ENCODE measurements at regions not wholly inside any gene's neighbourhood (a gene's known extent, or its start where the extent isn't known, plus 50 kb on each side); places are given as distances from the start of the nearest gene placed in this dataset.
A peak's percentile ranks its signal among the peaks of the same experiment; 100 is the strongest.

- H3K27me3 ChIP-seq (ENCODE audit: control insufficient read depth, insufficient read depth, low read length): no peaks in the 10 kb centered on the region
- no peaks in the 10 kb centered on the region for H3K9me3 ChIP-seq (ENCODE audit: control insufficient read depth in 2 of 3, insufficient read depth in 1 of 3, low read length in 3 of 3)
- no peak overlapping the region for H3K27ac ChIP-seq (ENCODE audit: low read depth in 2 of 2, low read length in 2 of 2)
- no peak overlapping the region for H3K9ac ChIP-seq (ENCODE audit: low read length in 3 of 3)
- H3K4me1 ChIP-seq (ENCODE audit: control insufficient read depth in 2 of 3, insufficient read depth in 2 of 3, low read depth in 1 of 3, low read length in 3 of 3): no peaks in the 10 kb centered on the region
- no peak for FAIRE-seq
- no peak overlapping the region for H3K4me3 ChIP-seq (ENCODE audit: low read length in 3 of 3)
- no peak for TF ChIP-seq CTCF (IDR thresholded peaks at IDR 0.05; ENCODE audit: borderline replicate concordance, extremely low read depth, insufficient read depth)
- intact Hi-C loops (cut with DNase I): no loop called here
- DNase-seq: peak in 4 of 5 donors; percentile 56 to 91 (median 67)
- no peaks in the 10 kb centered on the region for H3K36me3 ChIP-seq (ENCODE audit: control insufficient read depth in 2 of 3, insufficient read depth in 3 of 3, low read length in 3 of 3)
Measured at GRCh38 chr4:123786920-123787319, 390.3 kb downstream of the SPRY1 start.

GRCh38 chr4:123787512-123788080 is 391.0 kb downstream of the SPRY1 start:
- H3K27me3 ChIP-seq (ENCODE audit: control insufficient read depth, insufficient read depth, low read length): no peaks in the 10 kb centered on the region
- no peaks in the 10 kb centered on the region for H3K36me3 ChIP-seq (ENCODE audit: control insufficient read depth in 2 of 3, insufficient read depth in 3 of 3, low read length in 3 of 3)
- DNase-seq (no peak), FAIRE-seq (no peak)
- intact Hi-C loops (cut with DNase I): no loop called here
- H3K9ac ChIP-seq (ENCODE audit: low read length in 3 of 3): no peak overlapping the region
- H3K9me3 ChIP-seq (ENCODE audit: control insufficient read depth in 2 of 3, insufficient read depth in 1 of 3, low read length in 3 of 3): no peaks in the 10 kb centered on the region
- TF ChIP-seq CTCF (IDR thresholded peaks at IDR 0.05; ENCODE audit: borderline replicate concordance, extremely low read depth, insufficient read depth): no peak
- no peak overlapping the region for H3K4me3 ChIP-seq (ENCODE audit: low read length in 3 of 3)
- H3K4me1 ChIP-seq (ENCODE audit: control insufficient read depth in 2 of 3, insufficient read depth in 2 of 3, low read depth in 1 of 3, low read length in 3 of 3): no peaks in the 10 kb centered on the region
- no peak overlapping the region for H3K27ac ChIP-seq (ENCODE audit: low read depth in 2 of 2, low read length in 2 of 2)

- no peaks in the 10 kb centered on the region for H3K9me3 ChIP-seq (ENCODE audit: control insufficient read depth in 2 of 3, insufficient read depth in 1 of 3, low read length in 3 of 3)
- H3K9ac ChIP-seq (ENCODE audit: low read length in 3 of 3): no peak overlapping the region
- no peak overlapping the region for H3K4me3 ChIP-seq (ENCODE audit: low read length in 3 of 3)
- FAIRE-seq: no peak
- TF ChIP-seq CTCF (IDR thresholded peaks at IDR 0.05; ENCODE audit: borderline replicate concordance, extremely low read depth, insufficient read depth): no peak
- intact Hi-C loops (cut with DNase I): no loop called here
- no peaks in the 10 kb centered on the region for H3K36me3 ChIP-seq (ENCODE audit: control insufficient read depth in 2 of 3, insufficient read depth in 3 of 3, low read length in 3 of 3)
- H3K4me1 ChIP-seq (ENCODE audit: control insufficient read depth in 2 of 3, insufficient read depth in 2 of 3, low read depth in 1 of 3, low read length in 3 of 3): no peaks in the 10 kb centered on the region
- no peak for DNase-seq
- H3K27ac ChIP-seq (ENCODE audit: low read depth in 2 of 2, low read length in 2 of 2): no peak overlapping the region
- H3K27me3 ChIP-seq (ENCODE audit: control insufficient read depth, insufficient read depth, low read length): no peaks in the 10 kb centered on the region
Measured at GRCh38 chr4:123788577-123788976, 392.0 kb downstream of the SPRY1 start.

- no peak for DNase-seq
- no peak for FAIRE-seq
- Histone ChIP-seq H3K27me3 (ENCODE audit: control insufficient read depth, insufficient read depth, low read length) (no peaks in the 10 kb centered on the region), H3K4me3 (ENCODE audit: low read length in 3 of 3) (no peak overlapping the region), H3K9me3 (ENCODE audit: control insufficient read depth in 2 of 3, insufficient read depth in 1 of 3, low read length in 3 of 3) (peaks cover 0 to 1% (median 0%) of the 10 kb centered on the region in 3 donors), H3K27ac (ENCODE audit: low read depth in 2 of 2, low read length in 2 of 2) (no peak overlapping the region), H3K9ac (ENCODE audit: low read length in 3 of 3) (no peak overlapping the region), H3K4me1 (ENCODE audit: control insufficient read depth in 2 of 3, insufficient read depth in 2 of 3, low read depth in 1 of 3, low read length in 3 of 3) (no peaks in the 10 kb centered on the region), H3K36me3 (ENCODE audit: control insufficient read depth in 2 of 3, insufficient read depth in 3 of 3, low read length in 3 of 3) (no peaks in the 10 kb centered on the region)
- intact Hi-C loops (cut with DNase I): no loop called here
- no peak for TF ChIP-seq CTCF (IDR thresholded peaks at IDR 0.05; ENCODE audit: borderline replicate concordance, extremely low read depth, insufficient read depth)
Measured at GRCh38 chr4:123790681-123791080, 394.1 kb downstream of the SPRY1 start.
